NCI-H446 (cell line): ENCODE measurements at regions not wholly inside any gene's neighbourhood (a gene's known extent, or its start where the extent isn't known, plus 50 kb on each side); places are given as distances from the start of the nearest gene placed in this dataset.
"Not testable (repeated sequence)": the region's sequence is repeated elsewhere in the genome, so short reads cannot be mapped to it uniquely, and the experiment has no call there.

Experiments used
- DNase-seq, 2 experiments: peaks; one replicate each; lab custom pipeline; 2025; lab: John Stamatoyannopoulos, UW

GRCh38 chr5:121006217-121006616, 542.1 kb downstream of the PRR16 start:
- no peak for DNase-seq

- no peak for DNase-seq
These were observed 543.9 kb downstream of the PRR16 start for GRCh38 chr5:121008041-121008440.

GRCh38 chr5:121009058-121009457, 545.0 kb downstream of the PRR16 start:
- no peak for DNase-seq

- no peak for DNase-seq
These were observed 553.9 kb downstream of the PRR16 start for GRCh38 chr5:121018004-121018403.

GRCh38 chr5:121019106-121019505, 555.0 kb downstream of the PRR16 start:
- no peak for DNase-seq

- no peak for DNase-seq
These were observed 555.6 kb downstream of the PRR16 start for GRCh38 chr5:121019734-121020133.

- no peak for DNase-seq
These were observed 557.6 kb downstream of the PRR16 start for GRCh38 chr5:121021681-121022080.

GRCh38 chr5:121024416-121025311, 560.6 kb downstream of the PRR16 start:
- DNase-seq: no peak

GRCh38 chr5:121025671-121026070, 561.6 kb downstream of the PRR16 start:
- no peak for DNase-seq

GRCh38 chr5:121027636-121028035, 563.5 kb downstream of the PRR16 start:
- no peak for DNase-seq

- no peak for DNase-seq
These were observed 565.6 kb downstream of the PRR16 start for GRCh38 chr5:121029536-121030245.

- no peak for DNase-seq
These were observed 567.4 kb downstream of the PRR16 start for GRCh38 chr5:121031491-121031890.

- DNase-seq: no peak
These were observed 569.2 kb downstream of the PRR16 start for GRCh38 chr5:121033334-121033733.

GRCh38 chr5:121038438-121038837, 574.3 kb downstream of the PRR16 start:
- no peak for DNase-seq

GRCh38 chr5:121049971-121050370, 585.9 kb downstream of the PRR16 start:
- no peak for DNase-seq

- DNase-seq: no peak
These were observed 589.2 kb downstream of the PRR16 start for GRCh38 chr5:121053055-121053985.

GRCh38 chr5:121055586-121055985, 591.5 kb downstream of the PRR16 start:
- no peak for DNase-seq

- not testable (repeated sequence) for DNase-seq
These were observed 600.1 kb downstream of the PRR16 start for GRCh38 chr5:121064241-121064640.

GRCh38 chr5:121086671-121087070, 622.6 kb downstream of the PRR16 start:
- DNase-seq: no peak

- DNase-seq: no peak
These were observed 623.5 kb downstream of the PRR16 start for GRCh38 chr5:121087560-121087959.

GRCh38 chr5:121088341-121088740, 624.2 kb downstream of the PRR16 start:
- no peak for DNase-seq

- no peak for DNase-seq
These were observed 626.7 kb downstream of the PRR16 start for GRCh38 chr5:121090822-121091221.
